ENCODE measurements at regions not wholly inside any gene's neighbourhood (a gene's known extent, or its start where the extent isn't known, plus 50 kb on each side); places are given as distances from the start of the nearest gene placed in this dataset.

DNA sequence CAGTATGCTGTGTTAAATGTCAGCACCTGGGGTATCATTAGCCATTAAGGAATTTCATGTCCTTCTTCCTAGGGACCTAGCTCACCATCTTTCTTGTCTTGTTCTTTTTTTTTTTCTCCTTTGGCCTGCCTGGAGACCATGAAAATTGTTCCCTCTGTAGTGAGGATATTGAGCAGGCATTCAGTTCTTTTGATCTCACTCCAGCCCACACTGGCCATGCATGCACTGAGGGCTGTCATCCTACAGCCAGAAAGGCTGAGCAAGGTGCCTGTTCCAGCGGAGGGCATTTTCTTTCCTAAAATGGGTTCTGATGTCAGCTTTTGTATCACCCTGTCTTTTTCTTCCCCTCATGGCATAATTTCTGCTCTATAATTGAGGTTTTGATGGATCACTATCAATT is 275.9 kb upstream of the HAND2 start:
- Histone ChIP-seq H2BK20ac (ENCODE audit: low read depth, low read length, poor library complexity, severe bottlenecking) (no peak overlapping the region), H4K8ac (replicated peaks; ENCODE audit: insufficient read length, low read depth, low read length) (no peak overlapping the region), H3K79me2 (ENCODE audit: insufficient read depth, low read length) (no peaks in the 10 kb centered on the region), H3K27ac (ENCODE audit: insufficient read length, low read depth, low read length) (no peak overlapping the region), H2BK5ac (ENCODE audit: insufficient read length, low read length) (no peak overlapping the region), H3K79me1 (ENCODE audit: insufficient read depth, low read depth, low read length, poor library complexity, severe bottlenecking) (no peaks in the 10 kb centered on the region), H2BK120ac (ENCODE audit: low read depth, low read length, poor library complexity, severe bottlenecking) (no peak overlapping the region), H3T11ph (ENCODE audit: low read length) (no peak overlapping the region), H4K91ac (ENCODE audit: insufficient read length, low read depth, low read length) (no peak overlapping the region), H3K23ac (ENCODE audit: insufficient read length, low read depth, low read length) (no peak overlapping the region), H2BK12ac (ENCODE audit: insufficient read length, low read depth, low read length) (no peak overlapping the region), H4K20me1 (ENCODE audit: control insufficient read depth, insufficient read depth, insufficient read length) (no peaks in the 10 kb centered on the region), H3K27me3 (ENCODE audit: insufficient read depth, low read length) (no peaks in the 10 kb centered on the region), H2AK5ac (ENCODE audit: insufficient read length, low read length) (no peak overlapping the region), H4K5ac (ENCODE audit: insufficient read length, low read depth, low read length) (no peak overlapping the region), H2AFZ (ENCODE audit: low read length) (no peak overlapping the region), H3K4me1 (ENCODE audit: insufficient read depth, low read length) (no peaks in the 10 kb centered on the region; the same call in 1 of the 2 replicates), H3K18ac (ENCODE audit: insufficient read length, low read depth, low read length) (no peak overlapping the region), H2BK15ac (ENCODE audit: low read depth, low read length) (no peak overlapping the region), H3K23me2 (ENCODE audit: insufficient read length, low read depth, low read length, poor library complexity, severe bottlenecking) (no peaks in the 10 kb centered on the region), H3K4ac (ENCODE audit: low read depth, low read length) (no peak overlapping the region), H3K4me2 (ENCODE audit: insufficient read depth, insufficient read length, low read length) (no peak overlapping the region), H3K9ac (ENCODE audit: extremely low read depth, insufficient read length, low read length) (no peak overlapping the region), H3K56ac (ENCODE audit: insufficient read length, low read depth, low read length) (no peak overlapping the region), H3K14ac (ENCODE audit: insufficient read depth, low read length) (no peak overlapping the region), H3K9me3 (ENCODE audit: control insufficient read depth, low read depth, low read length) (no peaks in the 10 kb centered on the region)
- no peaks in the 10 kb centered on the region; the same call in 1 of the 2 replicates for H3K27me3 Mint-ChIP-seq (ENCODE audit: low read depth)
- H3K36me3 Mint-ChIP-seq (ENCODE audit: insufficient read depth in 1 of 3, low read depth in 3 of 3), result no peaks in the 10 kb centered on the region
- no peak overlapping the region; a peak in 1 of 7 replicates for H3K27ac Mint-ChIP-seq
- no peaks in the 10 kb centered on the region; a peak in 1 of 5 replicates for H3K9me3 Mint-ChIP-seq
- no peak for DNase-seq
- H3K4me3 Mint-ChIP-seq, result no peak overlapping the region
- H3K4me1 Mint-ChIP-seq, result peaks cover 14% of the 10 kb centered on the region in 2 experiments
- no CpG with 5 or more reads among the region's 1 CpG for WGBS (ENCODE audit: extremely low coverage, insufficient read length, low lambda C conversion rate)
- TF ChIP-seq, protein P1, sequence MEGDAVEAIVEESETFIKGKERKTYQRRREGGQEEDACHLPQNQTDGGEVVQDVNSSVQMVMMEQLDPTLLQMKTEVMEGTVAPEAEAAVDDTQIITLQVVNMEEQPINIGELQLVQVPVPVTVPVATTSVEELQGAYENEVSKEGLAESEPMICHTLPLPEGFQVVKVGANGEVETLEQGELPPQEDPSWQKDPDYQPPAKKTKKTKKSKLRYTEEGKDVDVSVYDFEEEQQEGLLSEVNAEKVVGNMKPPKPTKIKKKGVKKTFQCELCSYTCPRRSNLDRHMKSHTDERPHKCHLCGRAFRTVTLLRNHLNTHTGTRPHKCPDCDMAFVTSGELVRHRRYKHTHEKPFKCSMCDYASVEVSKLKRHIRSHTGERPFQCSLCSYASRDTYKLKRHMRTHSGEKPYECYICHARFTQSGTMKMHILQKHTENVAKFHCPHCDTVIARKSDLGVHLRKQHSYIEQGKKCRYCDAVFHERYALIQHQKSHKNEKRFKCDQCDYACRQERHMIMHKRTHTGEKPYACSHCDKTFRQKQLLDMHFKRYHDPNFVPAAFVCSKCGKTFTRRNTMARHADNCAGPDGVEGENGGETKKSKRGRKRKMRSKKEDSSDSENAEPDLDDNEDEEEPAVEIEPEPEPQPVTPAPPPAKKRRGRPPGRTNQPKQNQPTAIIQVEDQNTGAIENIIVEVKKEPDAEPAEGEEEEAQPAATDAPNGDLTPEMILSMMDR (conservative IDR thresholded peaks at IDR 0.05), result no peak
